B cell (primary cell): ENCODE measurements at regions not wholly inside any gene's neighbourhood (a gene's known extent, or its start where the extent isn't known, plus 50 kb on each side); places are given as distances from the start of the nearest gene placed in this dataset.

ENCODE experiments used
- ATAC-seq: fragments of 200-7000 bp; cut with Tn5 transposase; one replicate; pipeline ENCODE4 v1.10.0; 2021; ENCODE audit warnings: low read depth, mild to moderate bottlenecking, moderate number of reproducible peaks, moderate library complexity
- CTCF ChIA-PET: fragments of 350-600 bp; sonication (Branson Sonifier 250); formaldehyde crosslinking; loops from one replicate; lab custom pipeline; 2021; ENCODE audit warnings: antibody characterized with exemption, inconsistent platforms; lab: Charles Lee
- POLR2A ChIA-PET: fragments of 350-600 bp; sonication (Branson Sonifier 250); formaldehyde crosslinking; loops from one replicate; lab custom pipeline; 2021; ENCODE audit warnings: antibody characterized with exemption; lab: Charles Lee
- DNase-seq: peaks from one replicate; pipeline ENCODE4 v3.0.0; 2013
- H2AFZ ChIP-seq: 2 replicates; pipeline ENCODE4 v1.6.1; 2012; ENCODE audit warnings: mild to moderate bottlenecking, low read depth, low read length; ENCODE audit not compliant: insufficient read depth, poor library complexity, severe bottlenecking
- H3K27ac ChIP-seq, 2 donors: 1 replicate in 1 of 2; 2 replicates in 1 of 2; pipeline ENCODE4 v1.5.1; 2012 to 2013; ENCODE audit warnings: low read length in 2 of 2, mild to moderate bottlenecking in 2 of 2, moderate library complexity in 1 of 2
- H3K27me3 ChIP-seq, 4 experiments: fragments of 200-600 bp in 1 of 4; sonication (generic) in 1 of 4; replicated peaks in 1 of 4; 1 replicate in 2 of 4; 2 replicates in 2 of 4; pipeline versions ENCODE4 v1.6.1 to v1.7.0; 2013 to 2016; ENCODE audit warnings: low read length in 3 of 4, mild to moderate bottlenecking in 2 of 4, mixed read lengths in 1 of 4, moderate library complexity in 1 of 4; ENCODE audit not compliant: insufficient read depth in 4 of 4, control insufficient read depth in 3 of 4; ENCODE audit errors: control extremely low read depth in 1 of 4
- H3K36me3 ChIP-seq, 2 experiments: replicated peaks in 1 of 2; 1 replicate in 1 of 2; 2 replicates in 1 of 2; pipeline versions ENCODE4 v1.6.1 to v1.7.1; 2013; ENCODE audit warnings: low read length in 1 of 2; ENCODE audit not compliant: insufficient read depth in 2 of 2, control insufficient read depth in 1 of 2; ENCODE audit errors: control extremely low read depth in 1 of 2, extremely low read depth in 1 of 2
- H3K4me1 ChIP-seq, 2 donors: fragments of 200-600 bp in 1 of 2; sonication (generic) in 1 of 2; 1 replicate in 1 of 2; 2 replicates in 1 of 2; pipeline versions ENCODE4 v1.5.1 to v1.6.1; 2013 to 2017; ENCODE audit warnings: low read length in 2 of 2; ENCODE audit not compliant: control insufficient read depth in 2 of 2, insufficient read depth in 2 of 2
- H3K4me2 ChIP-seq: replicated peaks from 2 replicates; pipeline ENCODE3; 2012; ENCODE audit warnings: mild to moderate bottlenecking, low read depth, low read length; ENCODE audit not compliant: poor library complexity, severe bottlenecking
- H3K4me3 ChIP-seq, 5 experiments: fragments of 200-600 bp in 1 of 5; sonication (generic) in 1 of 5; 1 replicate in 3 of 5; 2 replicates in 2 of 5; pipeline versions ENCODE4 v1.5.1 to v1.7.0; 2011 to 2016; ENCODE audit warnings: low read length in 4 of 5, mild to moderate bottlenecking in 4 of 5, low read depth in 2 of 5, control low read depth in 1 of 5, moderate library complexity in 1 of 5; ENCODE audit not compliant: insufficient read depth in 1 of 5; ENCODE audit errors: control extremely low read depth in 1 of 5, extremely low read depth in 1 of 5
- H3K79me2 ChIP-seq: fragments of 200-600 bp; sonication (generic); one replicate; pipeline ENCODE4 v1.6.0; 2016; ENCODE audit warnings: low read length; ENCODE audit not compliant: control insufficient read depth, insufficient read depth
- H3K9ac ChIP-seq: fragments of 200-600 bp; sonication (generic); 2 replicates; pipeline ENCODE4 v1.6.1; 2017; ENCODE audit warnings: mild to moderate bottlenecking, low read length, moderate library complexity
- H3K9me3 ChIP-seq, 3 donors: one replicate each; pipeline versions ENCODE4 v1.6.1 to v1.7.1; 2013; ENCODE audit warnings: low read length in 2 of 3; ENCODE audit not compliant: control insufficient read depth in 2 of 3, insufficient read depth in 1 of 3; ENCODE audit errors: control extremely low read depth in 1 of 3
- H4K20me1 ChIP-seq: 2 replicates; pipeline ENCODE4 v1.6.0; 2012; ENCODE audit warnings: mild to moderate bottlenecking, low read length; ENCODE audit not compliant: insufficient read depth, control insufficient read depth, poor library complexity, severe bottlenecking
- H3K27ac Mint-ChIP-seq: one replicate; pipeline ENCODE4 v1.8.0; 2021; ENCODE audit warnings: mixed read lengths
- H3K27me3 Mint-ChIP-seq: one replicate; pipeline ENCODE4 v1.8.0; 2021; ENCODE audit warnings: mixed read lengths
- H3K4me1 Mint-ChIP-seq: one replicate; pipeline ENCODE4 v1.8.0; 2021; ENCODE audit warnings: mixed read lengths
- H3K4me3 Mint-ChIP-seq: one replicate; pipeline ENCODE4 v1.8.0; 2021; ENCODE audit warnings: mixed read lengths
- H3K9me3 Mint-ChIP-seq: one replicate; pipeline ENCODE4 v1.8.0; 2022; ENCODE audit warnings: mixed read lengths; ENCODE audit not compliant: insufficient read depth
- CTCF ChIP-seq: fragments of 200-600 bp; IDR thresholded peaks from one replicate; pipeline ENCODE4 v1.8.0; 2022; ENCODE audit warnings: antibody characterized with exemption, mild to moderate bottlenecking
- EZH2 ChIP-seq: IDR thresholded peaks from 2 replicates; pipeline ENCODE4 v1.6.1; 2012; ENCODE audit warnings: borderline replicate concordance, low read depth, mild to moderate bottlenecking, moderate library complexity, low read length; ENCODE audit not compliant: insufficient read depth, poor library complexity, severe bottlenecking
- WGBS: methylation state at CpG from one replicate; pipeline ENCODE4 v1.1.5; 2013; ENCODE audit warnings: missing lambda C conversion rate; ENCODE audit not compliant: insufficient coverage; 5-methylcytosine and 5-hydroxymethylcytosine counted together
- intact Hi-C: fragments of 100-400 bp; cut with micrococcal nuclease; formaldehyde crosslinking; loops from one replicate; pipeline ENCODE4 v1.10.0; 2022

DNA sequence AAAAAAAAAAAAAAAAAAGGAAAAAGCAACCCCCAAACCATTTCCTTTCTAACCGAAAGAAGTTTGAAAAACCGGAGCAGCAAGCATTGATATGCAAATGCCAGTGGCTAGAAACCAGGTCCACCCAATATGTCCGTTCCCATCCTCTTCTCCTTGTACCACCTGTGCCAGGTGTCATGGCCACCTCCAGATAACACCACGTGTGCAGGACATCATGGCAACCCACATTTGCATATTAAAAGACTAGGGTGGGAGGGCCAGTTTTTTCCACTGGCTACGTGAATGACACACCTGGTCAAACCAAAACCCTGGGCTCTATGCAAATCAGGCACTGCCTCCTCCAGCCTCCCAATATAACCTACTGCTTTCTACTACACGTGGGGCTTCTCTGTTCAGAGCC is 303.3 kb upstream of the GULP1 start:
- Mint-ChIP-seq H3K4me1 (peaks cover 7% of the 10 kb centered on the region), H3K4me3 (no peak overlapping the region), H3K27ac (no peak overlapping the region), H3K27me3 (no peaks in the 10 kb centered on the region), H3K9me3 (no peaks in the 10 kb centered on the region)
- Histone ChIP-seq H3K27me3 (no peaks in the 10 kb centered on the region), H3K27ac (no peak overlapping the region), H3K36me3 (no peaks in the 10 kb centered on the region), H3K4me1 (peaks cover 18 to 35% of the 10 kb centered on the region in 2 donors), H4K20me1 (no peaks in the 10 kb centered on the region), H3K79me2 (no peaks in the 10 kb centered on the region), H3K9ac (peak overlapping the region; percentile 17), H2AFZ (peak overlapping the region; percentile 59), H3K4me3 (peak overlapping the region in 2 of 5 experiments; percentile 12 to 13), H3K4me2 (peak overlapping the region; percentile 52), H3K9me3 (no peaks in the 10 kb centered on the region)
- POLR2A ChIA-PET, result no interaction called here
- intact Hi-C loops, result no loop called here
- no peak for ATAC-seq
- DNase-seq, result no peak
- 7% methylated on average over 6 of the region's 6 CpGs for WGBS
- CTCF ChIA-PET, result no interaction called here
- TF ChIP-seq EZH2, result no peak
- TF ChIP-seq CTCF, result no peak

DNA sequence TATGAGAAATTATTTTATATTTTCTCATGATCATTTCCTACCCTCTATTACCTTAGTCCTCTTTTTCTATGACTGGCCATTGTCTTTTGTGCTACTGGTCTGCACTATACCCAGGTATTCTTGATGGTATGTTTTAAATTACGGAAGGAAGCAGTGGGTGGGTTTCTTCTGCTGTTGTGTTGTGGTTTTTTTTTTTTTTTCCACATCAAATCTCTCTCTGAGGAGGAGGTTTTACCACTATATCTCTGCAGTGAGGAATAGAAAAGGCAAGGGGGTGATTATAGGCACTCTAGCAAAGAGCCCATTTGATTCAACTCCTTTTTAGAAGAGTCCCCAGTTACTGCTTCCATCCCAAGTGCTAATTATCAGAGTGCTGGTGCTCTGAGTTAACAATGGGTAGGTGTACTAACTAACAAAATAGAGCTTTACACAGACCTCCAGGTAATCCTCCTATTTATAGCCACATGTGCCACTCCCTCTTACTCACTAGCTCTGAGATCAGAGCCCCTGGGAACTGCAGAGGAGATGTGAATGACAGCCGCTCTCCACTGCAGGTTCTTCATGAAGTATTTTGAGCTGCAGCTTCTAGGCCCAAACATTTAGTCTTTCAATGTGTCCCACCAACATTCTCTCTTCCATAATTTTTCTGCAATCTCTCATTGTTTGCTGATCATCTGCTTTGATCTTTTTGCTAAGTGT is 301.6 kb upstream of the GULP1 start:
- ChIA-PET POLR2A (no interaction called here), CTCF (no interaction called here)
- Histone ChIP-seq H3K79me2 (no peaks in the 10 kb centered on the region), H3K36me3 (no peaks in the 10 kb centered on the region), H4K20me1 (no peaks in the 10 kb centered on the region), H3K4me2 (peak overlapping the region; percentile 24), H3K9me3 (peaks cover 0 to 3% (median 0%) of the 10 kb centered on the region in 3 donors), H3K4me3 (no peak overlapping the region), H3K27ac (peak overlapping the region in 1 of 2 donors; percentile 18), H2AFZ (no peak overlapping the region), H3K27me3 (no peaks in the 10 kb centered on the region), H3K4me1 (peaks cover 13 to 29% of the 10 kb centered on the region in 2 donors), H3K9ac (no peak overlapping the region)
- Mint-ChIP-seq H3K4me1 (peaks cover 4% of the 10 kb centered on the region), H3K4me3 (no peak overlapping the region), H3K9me3 (no peaks in the 10 kb centered on the region), H3K27ac (no peak overlapping the region), H3K27me3 (no peaks in the 10 kb centered on the region)
- TF ChIP-seq EZH2 (no peak), CTCF (no peak)
- 0% methylated on average over 1 of the region's 2 CpGs for WGBS
- intact Hi-C loops, result no loop called here
- ATAC-seq, result no peak
- DNase-seq, result no peak
